Kidney (tissue), 13 donors: ENCODE measurements at regions not wholly inside any gene's neighbourhood (a gene's known extent, or its start where the extent isn't known, plus 50 kb on each side); places are given as distances from the start of the nearest gene placed in this dataset.
A peak's percentile ranks its signal among the peaks of the same experiment; 100 is the strongest.

ENCODE experiments used
- DNase-seq, 5 donors: peaks; one replicate each; pipeline ENCODE4 v3.0.0-alpha.2; 2013 to 2020
- FAIRE-seq: peaks from 2 replicates; lab custom pipeline; 2012; peaks lifted over from hg19 to GRCh38; lab: Jason Lieb, UNC
- H3K27ac ChIP-seq, 2 donors: one replicate each; pipeline ENCODE4 v1.7.0; 2013; ENCODE audit warnings: low read depth in 2 of 2, low read length in 2 of 2, inconsistent platforms in 1 of 2
- H3K27me3 ChIP-seq: one replicate; pipeline ENCODE4 v1.7.1; 2013; ENCODE audit warnings: low read length, inconsistent platforms; ENCODE audit not compliant: control insufficient read depth, insufficient read depth
- H3K36me3 ChIP-seq, 3 donors: one replicate each; pipeline versions ENCODE4 v1.7.0 to v1.7.1; 2013; ENCODE audit warnings: low read length in 3 of 3, control low read depth in 1 of 3, inconsistent platforms in 1 of 3; ENCODE audit not compliant: insufficient read depth in 3 of 3, control insufficient read depth in 2 of 3
- H3K4me1 ChIP-seq, 3 donors: one replicate each; pipeline versions ENCODE4 v1.7.0 to v1.7.1; 2013; ENCODE audit warnings: low read length in 3 of 3, inconsistent platforms in 1 of 3, low read depth in 1 of 3; ENCODE audit not compliant: control insufficient read depth in 2 of 3, insufficient read depth in 2 of 3
- H3K4me3 ChIP-seq, 3 donors: one replicate each; pipeline versions ENCODE4 v1.7.0 to v1.8.1; 2013; ENCODE audit warnings: low read length in 3 of 3, control low read depth in 1 of 3, inconsistent platforms in 1 of 3
- H3K9ac ChIP-seq, 3 donors: one replicate each; pipeline versions ENCODE4 v1.7.0 to v1.7.1; 2013; ENCODE audit warnings: low read length in 3 of 3, control low read depth in 1 of 3, inconsistent platforms in 1 of 3
- H3K9me3 ChIP-seq, 3 donors: one replicate each; pipeline versions ENCODE4 v1.7.0 to v1.7.1; 2013; ENCODE audit warnings: low read length in 3 of 3, control low read depth in 1 of 3, inconsistent platforms in 1 of 3; ENCODE audit not compliant: control insufficient read depth in 2 of 3, insufficient read depth in 1 of 3
- CTCF ChIP-seq: IDR thresholded peaks from 3 replicates; pipeline ENCODE4 v1.5.1; 2012; ENCODE audit warnings: mild to moderate bottlenecking, moderate library complexity, borderline replicate concordance; ENCODE audit not compliant: insufficient read depth; ENCODE audit errors: extremely low read depth
- intact Hi-C: fragments of 100-400 bp; cut with DNase I; formaldehyde crosslinking; loops from one replicate; pipeline ENCODE4 v1.11.1; 2022
- donor health status: control.
- donor health status: control.
- donor health status: control.
- donor health status: control.
- donor health status: control.
- donor health status: DM: yes; HTN: yes; CAD: no.
- donor health status: Normal renal cell carcinoma (clear cell type).

GRCh38 chr13:73261739-73262216 lies 203.0 kb downstream of the KLF5 start:
- no peak for DNase-seq
- no peaks in the 10 kb centered on the region for H3K27me3 ChIP-seq
- no peaks in the 10 kb centered on the region for H3K36me3 ChIP-seq
- intact Hi-C loops: no loop called here
- no peak overlapping the region for H3K9ac ChIP-seq
- H3K27ac ChIP-seq: no peak overlapping the region
- no peak for FAIRE-seq
- no peak for TF ChIP-seq CTCF
- H3K4me1 ChIP-seq: peaks cover 0 to 3% (median 0%) of the 10 kb centered on the region in 3 donors
- H3K9me3 ChIP-seq: no peaks in the 10 kb centered on the region
- no peak overlapping the region for H3K4me3 ChIP-seq

- TF ChIP-seq CTCF: no peak
- Histone ChIP-seq H3K9ac (no peak overlapping the region), H3K9me3 (no peaks in the 10 kb centered on the region), H3K27ac (no peak overlapping the region), H3K4me1 (peaks cover 0 to 3% (median 0%) of the 10 kb centered on the region in 3 donors), H3K36me3 (no peaks in the 10 kb centered on the region), H3K27me3 (no peaks in the 10 kb centered on the region), H3K4me3 (no peak overlapping the region)
- peak in 3 of 5 donors; percentile 21 to 75 (median 59) for DNase-seq
- intact Hi-C loops: no loop called here
- no peak for FAIRE-seq
Measured at GRCh38 chr13:73259061-73260017, 200.5 kb downstream of the KLF5 start.

DNA sequence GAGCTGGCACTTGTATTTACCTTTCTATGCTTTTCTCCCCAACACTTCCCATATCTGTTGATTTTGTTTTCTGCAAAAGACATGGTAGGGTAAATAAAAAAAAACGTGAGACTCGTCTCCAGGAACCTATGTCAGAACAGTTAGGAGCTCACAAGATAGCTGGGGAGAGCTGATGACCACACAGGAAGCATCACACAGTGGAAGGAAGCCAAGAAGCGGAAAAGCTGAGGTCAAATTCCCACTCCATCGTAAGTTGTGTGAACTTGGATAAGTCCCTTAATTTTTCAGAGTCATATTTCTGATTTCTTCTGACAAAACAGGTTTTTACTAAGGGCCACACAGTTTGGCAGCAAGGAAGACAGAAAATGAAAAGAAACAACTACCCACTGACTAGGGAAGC lies 199.6 kb downstream of the KLF5 start:
- Histone ChIP-seq H3K9ac (no peak overlapping the region), H3K36me3 (no peaks in the 10 kb centered on the region), H3K4me1 (peaks cover 0 to 3% (median 0%) of the 10 kb centered on the region in 3 donors), H3K9me3 (no peaks in the 10 kb centered on the region), H3K27ac (no peak overlapping the region), H3K4me3 (no peak overlapping the region), H3K27me3 (no peaks in the 10 kb centered on the region)
- no peak for TF ChIP-seq CTCF
- intact Hi-C loops: no loop called here
- DNase-seq (no peak), FAIRE-seq (no peak)
